IMR-90 (cell line): ENCODE measurements at regions not wholly inside any gene's neighbourhood (a gene's known extent, or its start where the extent isn't known, plus 50 kb on each side); places are given as distances from the start of the nearest gene placed in this dataset.

Source experiments
- ATAC-seq: fragments of 200-7000 bp; cut with Tn5 transposase; 2 replicates; pipeline ENCODE4 v1.9.1; 2020; ENCODE audit warnings: low read depth, mild to moderate bottlenecking, moderate library complexity
- BruUV-seq: library from RNA; stranded (reverse); fragments of 400-500 nt; replicated peaks from 2 replicates; lab custom pipeline; 2021; lab: Mats Ljungman, UMichigan
- CTCF ChIA-PET: fragments of 300-600 bp; formaldehyde crosslinking; extraction: SDS; loops from one replicate; lab custom pipeline; 2021; ENCODE audit warnings: antibody characterized with exemption; lab: Yijun Ruan, JAX
- POLR2A ChIA-PET: fragments of 300-600 bp; sonication (Branson Sonifier 250); formaldehyde crosslinking; loops from one replicate; lab custom pipeline; 2022; ENCODE audit warnings: antibody characterized with exemption; ENCODE audit not compliant: unreplicated experiment; lab: Charles Lee
- DNase-seq: peaks from one replicate; pipeline ENCODE4 v3.0.0; 2013
- H2AFZ ChIP-seq: replicated peaks from 2 replicates; pipeline ENCODE3; 2013; ENCODE audit warnings: low read length, mild to moderate bottlenecking; ENCODE audit not compliant: poor library complexity
- H2AK5ac ChIP-seq: 2 replicates; pipeline ENCODE4 v1.6.1; 2013; ENCODE audit warnings: low read depth, low read length, inconsistent platforms
- H2AK9ac ChIP-seq: replicated peaks from 2 replicates; pipeline ENCODE3; 2013; ENCODE audit warnings: mild to moderate bottlenecking, low read depth, low read length, moderate library complexity; ENCODE audit not compliant: poor library complexity
- H2BK120ac ChIP-seq: 2 replicates; pipeline ENCODE4 v1.6.1; 2013; ENCODE audit warnings: low read depth, low read length, inconsistent platforms
- H2BK15ac ChIP-seq: 3 replicates; pipeline ENCODE4 v1.6.1; 2013; ENCODE audit warnings: low read depth, low read length, inconsistent platforms
- H2BK20ac ChIP-seq: 2 replicates; pipeline ENCODE4 v1.6.1; 2013; ENCODE audit warnings: low read depth, mild to moderate bottlenecking, inconsistent platforms, low read length, moderate library complexity
- H2BK5ac ChIP-seq: 2 replicates; pipeline ENCODE4 v1.6.1; 2013; ENCODE audit warnings: mild to moderate bottlenecking, low read depth, low read length, inconsistent platforms; ENCODE audit not compliant: poor library complexity, severe bottlenecking
- H3K14ac ChIP-seq: replicated peaks from 2 replicates; pipeline ENCODE4 v1.6.1; 2013; ENCODE audit warnings: low read depth, low read length, inconsistent platforms
- H3K18ac ChIP-seq: 2 replicates; pipeline ENCODE4 v1.6.1; 2013; ENCODE audit warnings: low read depth, low read length, control low read depth
- H3K23ac ChIP-seq: 2 replicates; pipeline ENCODE4 v1.6.1; 2013; ENCODE audit warnings: low read depth, low read length, inconsistent platforms
- H3K27ac ChIP-seq: 2 replicates; pipeline ENCODE4 v1.5.1; 2013; ENCODE audit warnings: mild to moderate bottlenecking, control low read depth, low read length; ENCODE audit not compliant: insufficient read depth
- H3K27me3 ChIP-seq: 2 replicates; pipeline ENCODE4 v1.6.1; 2013; ENCODE audit warnings: low read length; ENCODE audit not compliant: control insufficient read depth, insufficient read depth
- H3K36me3 ChIP-seq: 2 replicates; pipeline ENCODE4 v1.6.1; 2013; ENCODE audit warnings: low read length, mixed read lengths; ENCODE audit not compliant: control insufficient read depth, insufficient read depth
- H3K4ac ChIP-seq: 2 replicates; pipeline ENCODE4 v1.6.1; 2013; ENCODE audit warnings: low read depth, low read length, inconsistent platforms
- H3K4me1 ChIP-seq: 2 replicates; pipeline ENCODE4 v1.6.1; 2013; ENCODE audit warnings: low read length, mixed read lengths; ENCODE audit not compliant: control insufficient read depth, insufficient read depth
- H3K4me2 ChIP-seq: 2 replicates; pipeline ENCODE4 v1.6.1; 2013; ENCODE audit warnings: low read depth, mild to moderate bottlenecking, control low read depth, low read length, moderate library complexity
- H3K4me3 ChIP-seq: 2 replicates; pipeline ENCODE4 v1.5.1; 2013; ENCODE audit warnings: low read depth, mild to moderate bottlenecking, control low read depth, low read length, moderate library complexity; ENCODE audit not compliant: insufficient read depth
- H3K56ac ChIP-seq: 2 replicates; pipeline ENCODE4 v1.6.1; 2013; ENCODE audit warnings: low read length, inconsistent platforms; ENCODE audit not compliant: insufficient read depth; ENCODE audit errors: extremely low read depth
- H3K79me1 ChIP-seq, 2 experiments: 2 replicates each; pipeline ENCODE4 v1.6.1; 2013; ENCODE audit warnings: low read length in 2 of 2, inconsistent platforms in 1 of 2, low read depth in 1 of 2
- H3K9ac ChIP-seq: 2 replicates; pipeline ENCODE4 v1.6.1; 2013; ENCODE audit warnings: low read depth, low read length, control low read depth
- H3K9me1 ChIP-seq: 2 replicates; pipeline ENCODE4 v1.6.1; 2013; ENCODE audit warnings: low read length, inconsistent platforms; ENCODE audit not compliant: insufficient read depth
- H3K9me3 ChIP-seq: 2 replicates; pipeline ENCODE4 v1.6.1; 2013; ENCODE audit warnings: low read length; ENCODE audit not compliant: control insufficient read depth, insufficient read depth
- H4K20me1 ChIP-seq: 2 replicates; pipeline ENCODE4 v1.6.1; 2013; ENCODE audit warnings: low read length, inconsistent platforms; ENCODE audit not compliant: insufficient read depth
- H4K5ac ChIP-seq: 2 replicates; pipeline ENCODE4 v1.6.1; 2013; ENCODE audit warnings: mild to moderate bottlenecking, low read depth, low read length, control low read depth
- H4K8ac ChIP-seq, 2 experiments: 2 replicates each; pipeline ENCODE4 v1.6.1; 2013; ENCODE audit warnings: low read depth in 2 of 2, low read length in 2 of 2, control low read depth in 1 of 2, inconsistent platforms in 1 of 2
- H4K91ac ChIP-seq: 2 replicates; pipeline ENCODE4 v1.6.1; 2013; ENCODE audit warnings: low read depth, low read length, inconsistent platforms; ENCODE audit not compliant: insufficient read depth
- CEBPB ChIP-seq: IDR thresholded peaks from 2 replicates; pipeline ENCODE4 v1.6.1; 2012; ENCODE audit warnings: low read depth, low read length, improper control_type of control experiment
- CHD1 ChIP-seq: IDR thresholded peaks from 2 replicates; pipeline ENCODE4 v1.6.1; 2012; ENCODE audit warnings: low read depth, low read length, improper control_type of control experiment
- CTCF ChIP-seq: conservative IDR thresholded peaks from 2 replicates; pipeline ENCODE4 v1.5.1; 2012; ENCODE audit warnings: mild to moderate bottlenecking, low read depth, low read length, improper control_type of control experiment
- ELK1 ChIP-seq: fragments of 150-350 bp; IDR thresholded peaks from 2 replicates; pipeline ENCODE4 v1.6.1; 2016; ENCODE audit warnings: low read depth, mild to moderate bottlenecking, low read length, moderate library complexity, borderline replicate concordance
- FOS ChIP-seq: fragments of 150-350 bp; IDR thresholded peaks from 2 replicates; pipeline ENCODE4 v1.6.1; 2016; ENCODE audit warnings: low read depth, low read length
- MXI1 ChIP-seq: IDR thresholded peaks from 2 replicates; pipeline ENCODE4 v1.6.1; 2012; ENCODE audit warnings: low read depth, mild to moderate bottlenecking, low read length, moderate library complexity, borderline replicate concordance
- NFE2L2 ChIP-seq: fragments of 150-350 bp; IDR thresholded peaks from 2 replicates; pipeline ENCODE4 v1.6.1; 2016; ENCODE audit warnings: low read depth, mild to moderate bottlenecking, low read length
- POLR2A ChIP-seq: IDR thresholded peaks from 2 replicates; pipeline ENCODE4 v1.6.1; 2012; ENCODE audit warnings: mild to moderate bottlenecking, low read depth, low read length
- RAD21 ChIP-seq: IDR thresholded peaks from 2 replicates; pipeline ENCODE4 v1.6.1; 2012; ENCODE audit warnings: low read length, improper control_type of control experiment
- SMC3 ChIP-seq: fragments of 150-350 bp; IDR thresholded peaks from 2 replicates; pipeline ENCODE4 v1.6.1; 2016; ENCODE audit warnings: low read depth, mild to moderate bottlenecking, antibody characterized with exemption, low read length, moderate library complexity
- WGBS, 2 experiments: methylation state at CpG; one replicate each; pipeline versions ENCODE4 v1.1.5 to v1.1.7; 2013; ENCODE audit warnings: missing lambda C conversion rate in 2 of 2; ENCODE audit not compliant: insufficient read length in 1 of 2; ENCODE audit errors: extremely low coverage in 2 of 2; 5-methylcytosine and 5-hydroxymethylcytosine counted together
- dilution Hi-C: fragments of 300-500 bp; cut with HindIII; formaldehyde crosslinking; loops from one replicate; pipeline ENCODE4 v1.14.3; 2018; ENCODE audit warnings: low sequenced_read_pairs; ENCODE audit not compliant: unreplicated experiment
- in situ Hi-C: fragments of 300-500 bp; cut with MboI; formaldehyde crosslinking; loops from 3 replicates; pipeline ENCODE4 v1.14.3; 2019; ENCODE audit warnings: low sequenced_read_pairs, inconsistent platforms, mixed read lengths
- intact Hi-C: fragments of 100-400 bp; cut with micrococcal nuclease; formaldehyde crosslinking; loops from 2 replicates; pipeline ENCODE4 v1.10.0; 2022

- no peak overlapping the region for H2BK120ac ChIP-seq
- WGBS, 2 experiments, result no CpG with 5 or more reads among the region's 2 CpGs
- no peak overlapping the region for H2AK5ac ChIP-seq
- H3K4me1 ChIP-seq, result peaks cover 3% of the 10 kb centered on the region; the same call in 1 of the 2 replicates
- H3K4me3 ChIP-seq, result no peak overlapping the region
- no peak overlapping the region for H2AK9ac ChIP-seq
- ChIA-PET POLR2A (no interaction called here), CTCF (no interaction called here)
- no peak overlapping the region for H3K18ac ChIP-seq
- no peak for TF ChIP-seq FOS
- no peak for TF ChIP-seq NFE2L2
- no peak for TF ChIP-seq MXI1
- no peak for TF ChIP-seq POLR2A
- no peak for TF ChIP-seq CTCF
- TF ChIP-seq CEBPB, result no peak
- no peak for TF ChIP-seq SMC3
- TF ChIP-seq ELK1, result no peak
- no peak for TF ChIP-seq CHD1
- TF ChIP-seq RAD21, result no peak
- BruUV-seq, result no TSS peak
- H4K20me1 ChIP-seq, result no peaks in the 10 kb centered on the region
- no peak overlapping the region for H4K5ac ChIP-seq
- no peak overlapping the region for H2AFZ ChIP-seq
- no peaks in the 10 kb centered on the region for H3K36me3 ChIP-seq
- no peak overlapping the region for H4K91ac ChIP-seq
- DNase-seq (no peak), ATAC-seq (no peak)
- no peaks in the 10 kb centered on the region for H3K9me3 ChIP-seq
- no peak overlapping the region for H4K8ac ChIP-seq
- no peaks in the 10 kb centered on the region for H3K9me1 ChIP-seq
- H3K23ac ChIP-seq, result no peak overlapping the region
- H3K79me1 ChIP-seq, result no peaks in the 10 kb centered on the region
- no peak overlapping the region for H3K27ac ChIP-seq
- in situ Hi-C loops (no loop called here), dilution Hi-C loops (no loop called here), intact Hi-C loops (no loop called here)
- no peak overlapping the region for H3K4me2 ChIP-seq
- H2BK15ac ChIP-seq, result no peak overlapping the region
- H3K14ac ChIP-seq, result no peak overlapping the region
- H3K56ac ChIP-seq, result no peak overlapping the region
- no peak overlapping the region for H3K9ac ChIP-seq
- no peak overlapping the region for H2BK5ac ChIP-seq
- no peak overlapping the region for H2BK20ac ChIP-seq
- peaks cover 2% of the 10 kb centered on the region; the same call in 1 of the 2 replicates for H3K27me3 ChIP-seq
- no peak overlapping the region for H3K4ac ChIP-seq
These were observed 227.8 kb upstream of the GATB start for GRCh38 chr4:151988591-151988990.
